Stomach (tissue), 8 donors: ENCODE measurements at regions not wholly inside any gene's neighbourhood (a gene's known extent, or its start where the extent isn't known, plus 50 kb on each side); places are given as distances from the start of the nearest gene placed in this dataset.

Experiments used
- DNase-seq, 2 donors: peaks; one replicate each; pipeline versions ENCODE4 v3.0.0 to v3.0.0-alpha.2; 2013 to 2019
- H3K27ac ChIP-seq, 5 donors: fragments of 200-600 bp in 4 of 5; sonication (generic) in 4 of 5; one replicate each; pipeline ENCODE4 v1.5.1; 2013 to 2019; ENCODE audit warnings: mild to moderate bottlenecking in 1 of 5, moderate library complexity in 1 of 5
- H3K27me3 ChIP-seq, 3 donors: fragments of 200-600 bp; sonication (generic); one replicate each; pipeline ENCODE4 v1.5.1; 2017 to 2019; ENCODE audit warnings: mixed run types in 1 of 3
- H3K36me3 ChIP-seq, 4 donors: fragments of 200-600 bp; sonication (generic); 1 replicate in 3 of 4; 2 replicates in 1 of 4; pipeline ENCODE4 v1.5.1; 2016 to 2019
- H3K4me1 ChIP-seq, 4 donors: fragments of 200-600 bp; sonication (generic); one replicate each; pipeline ENCODE4 v1.5.1; 2016 to 2019
- H3K4me3 ChIP-seq, 4 donors: fragments of 200-600 bp; sonication (generic) in 3 of 4; one replicate each; pipeline ENCODE4 v1.5.1; 2016 to 2019; ENCODE audit warnings: mild to moderate bottlenecking in 1 of 4
- H3K9me3 ChIP-seq, 4 donors: fragments of 200-600 bp; sonication (generic); one replicate each; pipeline ENCODE4 v1.5.1; 2016 to 2019
- EP300 ChIP-seq: sonication (generic); formaldehyde crosslinking; IDR thresholded peaks from one replicate; pipeline ENCODE4 v1.6.1; 2017; ENCODE audit warnings: antibody characterized with exemption
- POLR2A ChIP-seq, 4 donors: fragments of 450-650 bp; IDR thresholded peaks; one replicate each; pipeline ENCODE4 v1.6.1; 2016; ENCODE audit warnings: antibody characterized with exemption in 4 of 4, control low read depth in 2 of 4, mild to moderate bottlenecking in 1 of 4, moderate library complexity in 1 of 4
- POLR2AphosphoS5 ChIP-seq, 3 donors: sonication (generic); formaldehyde crosslinking; IDR thresholded peaks; one replicate each; pipeline ENCODE4 v1.6.1; 2016; ENCODE audit warnings: antibody characterized with exemption in 3 of 3
- WGBS, 5 donors: extraction: QIAGEN DNeasy Blood & Tissue Kit in 3 of 5; methylation state at CpG; one replicate each; pipeline versions ENCODE4 v1.1.5 to v1.1.7; 2013 to 2018; 5-methylcytosine and 5-hydroxymethylcytosine counted together
- intact Hi-C: fragments of 100-400 bp; cut with DNase I; formaldehyde crosslinking; loops from one replicate; pipeline ENCODE4 v1.15.1; 2023; ENCODE audit warnings: low total_unique reads
- TF ChIP-seq, protein P1 (sequence below), 7 experiments: fragments of 450-650 bp in 4 of 7; fragments of 200-600 bp in 3 of 7; sonication (generic) in 3 of 7; IDR thresholded peaks; one replicate each; pipeline ENCODE4 v1.5.1; 2016 to 2019; ENCODE audit warnings: antibody characterized with exemption in 7 of 7, control low read depth in 2 of 7, mild to moderate bottlenecking in 1 of 7
- donor health status: healthy with polysubstance abuse.
- donor health status: Bipolar disorder and iron deficiency.
- donor health status: healthy.

- no peaks in the 10 kb centered on the region for H3K27me3 ChIP-seq
- H3K4me1 ChIP-seq = no peaks in the 10 kb centered on the region
- no peaks in the 10 kb centered on the region for H3K36me3 ChIP-seq
- no peak for TF ChIP-seq EP300
- TF ChIP-seq, protein P1, sequence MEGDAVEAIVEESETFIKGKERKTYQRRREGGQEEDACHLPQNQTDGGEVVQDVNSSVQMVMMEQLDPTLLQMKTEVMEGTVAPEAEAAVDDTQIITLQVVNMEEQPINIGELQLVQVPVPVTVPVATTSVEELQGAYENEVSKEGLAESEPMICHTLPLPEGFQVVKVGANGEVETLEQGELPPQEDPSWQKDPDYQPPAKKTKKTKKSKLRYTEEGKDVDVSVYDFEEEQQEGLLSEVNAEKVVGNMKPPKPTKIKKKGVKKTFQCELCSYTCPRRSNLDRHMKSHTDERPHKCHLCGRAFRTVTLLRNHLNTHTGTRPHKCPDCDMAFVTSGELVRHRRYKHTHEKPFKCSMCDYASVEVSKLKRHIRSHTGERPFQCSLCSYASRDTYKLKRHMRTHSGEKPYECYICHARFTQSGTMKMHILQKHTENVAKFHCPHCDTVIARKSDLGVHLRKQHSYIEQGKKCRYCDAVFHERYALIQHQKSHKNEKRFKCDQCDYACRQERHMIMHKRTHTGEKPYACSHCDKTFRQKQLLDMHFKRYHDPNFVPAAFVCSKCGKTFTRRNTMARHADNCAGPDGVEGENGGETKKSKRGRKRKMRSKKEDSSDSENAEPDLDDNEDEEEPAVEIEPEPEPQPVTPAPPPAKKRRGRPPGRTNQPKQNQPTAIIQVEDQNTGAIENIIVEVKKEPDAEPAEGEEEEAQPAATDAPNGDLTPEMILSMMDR (IDR thresholded peaks at IDR 0.05) = no peak
- TF ChIP-seq POLR2A (IDR thresholded peaks at IDR 0.05) = no peak
- no peak for TF ChIP-seq POLR2AphosphoS5 (IDR thresholded peaks at IDR 0.05)
- no peaks in the 10 kb centered on the region for H3K9me3 ChIP-seq
- no peak for DNase-seq
- H3K27ac ChIP-seq = no peak overlapping the region
- H3K4me3 ChIP-seq = no peak overlapping the region
- WGBS, 5 donors = 74 to 85% (median 80%) methylated on average over 5 of the region's 5 CpGs
- intact Hi-C loops = no loop called here
Observed at GRCh38 chr16:26344976-26345375, 653.2 kb downstream of the HS3ST4 start.

- 53 to 89% (median 73%) methylated on average over 4 of the region's 4 CpGs for WGBS, 5 donors
- no peaks in the 10 kb centered on the region for H3K4me1 ChIP-seq
- H3K9me3 ChIP-seq = peaks cover 0 to 9% (median 5%) of the 10 kb centered on the region in 4 donors
- H3K4me3 ChIP-seq = no peak overlapping the region
- no peak for TF ChIP-seq EP300
- TF ChIP-seq, protein P1 (IDR thresholded peaks at IDR 0.05) = no peak
- TF ChIP-seq POLR2A (IDR thresholded peaks at IDR 0.05) = no peak
- no peak for TF ChIP-seq POLR2AphosphoS5 (IDR thresholded peaks at IDR 0.05)
- DNase-seq = no peak
- no peaks in the 10 kb centered on the region for H3K27me3 ChIP-seq
- intact Hi-C loops = no loop called here
- H3K27ac ChIP-seq = no peak overlapping the region
- no peaks in the 10 kb centered on the region for H3K36me3 ChIP-seq
Observed at GRCh38 chr16:26345966-26346365, 654.2 kb downstream of the HS3ST4 start.

GRCh38 chr16:26348095-26348494 lies 656.3 kb downstream of the HS3ST4 start:
- TF ChIP-seq EP300 (no peak), POLR2A (IDR thresholded peaks at IDR 0.05) (no peak)
- TF ChIP-seq, protein P1 (IDR thresholded peaks at IDR 0.05) = no peak
- H3K4me1 ChIP-seq = no peaks in the 10 kb centered on the region
- H3K27ac ChIP-seq = no peak overlapping the region
- no peak overlapping the region for H3K4me3 ChIP-seq
- WGBS, 5 donors = 88 to 95% (median 91%) methylated on average over 9 to 10 of the region's 10 CpGs
- H3K36me3 ChIP-seq = no peaks in the 10 kb centered on the region
- H3K9me3 ChIP-seq = peaks cover 0 to 9% (median 5%) of the 10 kb centered on the region in 4 donors
- no peak for DNase-seq
- H3K27me3 ChIP-seq = no peaks in the 10 kb centered on the region
- intact Hi-C loops = no loop called here

- no peak for DNase-seq
- no peak overlapping the region for H3K27ac ChIP-seq
- H3K9me3 ChIP-seq = peaks cover 0 to 17% (median 6%) of the 10 kb centered on the region in 4 donors
- no peak overlapping the region for H3K4me3 ChIP-seq
- peaks cover 0 to 9% (median 0%) of the 10 kb centered on the region in 3 donors for H3K27me3 ChIP-seq
- intact Hi-C loops = no loop called here
- TF ChIP-seq EP300 = no peak
- TF ChIP-seq POLR2AphosphoS5 (IDR thresholded peaks at IDR 0.05) = no peak
- no peaks in the 10 kb centered on the region for H3K36me3 ChIP-seq
- no peaks in the 10 kb centered on the region for H3K4me1 ChIP-seq
- WGBS, 5 donors = 73 to 83% (median 81%) methylated on average over 4 of the region's 4 CpGs
Observed at GRCh38 chr16:26360867-26361266, 669.1 kb downstream of the HS3ST4 start.

DNA sequence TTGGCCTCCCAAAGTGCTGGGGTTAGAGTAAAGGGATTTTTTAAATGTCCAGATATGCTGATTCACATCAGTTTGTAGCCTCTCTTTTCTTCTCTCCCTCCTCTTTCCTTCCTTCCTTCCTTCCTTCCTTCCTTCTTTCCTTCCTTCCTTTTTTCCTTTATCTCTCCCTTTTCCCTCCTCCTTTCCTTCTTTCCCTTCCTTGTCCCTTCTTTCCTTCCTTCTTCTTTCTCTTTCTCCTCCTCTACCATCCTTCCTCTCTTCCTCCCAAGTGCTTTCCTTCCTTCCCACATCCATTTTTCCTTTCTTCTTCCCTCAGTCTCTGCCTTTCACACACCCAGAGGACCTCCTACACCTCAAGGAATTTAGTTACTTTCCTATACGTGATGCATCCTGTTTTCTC lies 671.8 kb downstream of the HS3ST4 start:
- H3K36me3 ChIP-seq = no peaks in the 10 kb centered on the region
- DNase-seq = no peak
- WGBS, 5 donors = 31 to 67% (median 51%) methylated on average over 1 of the region's 1 CpG
- peaks cover 0 to 9% (median 0%) of the 10 kb centered on the region in 3 donors for H3K27me3 ChIP-seq
- intact Hi-C loops = no loop called here
- TF ChIP-seq EP300 (no peak), POLR2A (IDR thresholded peaks at IDR 0.05) (no peak), POLR2AphosphoS5 (IDR thresholded peaks at IDR 0.05) (no peak)
- TF ChIP-seq, protein P1 (IDR thresholded peaks at IDR 0.05) = no peak
- no peaks in the 10 kb centered on the region for H3K4me1 ChIP-seq
- H3K4me3 ChIP-seq = no peak overlapping the region
- no peaks in the 10 kb centered on the region for H3K9me3 ChIP-seq
- H3K27ac ChIP-seq = no peak overlapping the region
